ENCODE measurements at regions not wholly inside any gene's neighbourhood (a gene's known extent, or its start where the extent isn't known, plus 50 kb on each side); places are given as distances from the start of the nearest gene placed in this dataset.

DNA sequence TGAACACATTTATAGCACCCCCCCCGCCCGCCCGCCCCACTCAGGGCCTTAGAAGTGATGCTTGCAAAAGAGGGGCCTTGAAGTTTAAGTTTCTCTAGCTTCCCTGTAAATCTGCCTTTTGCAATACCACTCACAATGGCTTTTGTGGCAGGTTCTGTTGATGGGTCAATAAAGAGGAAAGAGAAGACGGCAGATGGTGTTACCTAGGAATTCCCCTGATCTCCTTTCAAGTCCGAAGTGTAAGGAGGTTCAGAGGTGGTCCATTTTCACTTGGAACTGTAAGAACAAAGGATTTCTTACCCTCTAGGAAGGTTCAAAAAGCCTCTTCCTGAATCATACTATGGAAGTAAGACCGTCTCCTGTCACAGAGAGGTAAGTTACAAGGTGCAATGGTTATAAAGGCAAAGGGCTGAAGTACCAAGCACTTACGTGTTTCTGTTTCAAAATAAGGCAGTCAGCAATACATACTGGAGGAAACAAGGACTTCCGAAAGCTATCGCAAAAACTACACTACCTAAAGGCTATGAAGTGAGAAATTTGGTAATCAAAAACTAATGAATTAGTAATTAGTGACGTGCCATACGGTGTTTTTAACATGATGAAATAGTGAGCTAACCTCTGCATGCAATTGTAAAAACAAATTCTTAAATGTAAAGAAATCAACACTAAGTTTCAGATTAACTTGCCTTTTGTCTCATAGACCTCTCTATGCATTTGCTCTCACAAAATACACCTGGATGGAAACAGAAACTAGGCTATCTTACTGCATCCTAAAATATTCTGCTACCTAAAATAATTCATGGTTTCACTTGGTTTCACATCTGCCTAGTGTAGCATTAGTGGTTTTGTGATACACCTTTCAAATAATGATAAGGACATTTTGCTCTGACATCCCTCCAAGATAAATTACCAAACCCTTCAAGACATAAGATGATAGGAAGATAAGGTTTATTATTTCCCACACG, 589.4 kb upstream of the FAM174A start:
- in situ Hi-C loops (cut with HindIII; ENCODE audit: low sequenced_read_pairs): no loop called here

DNA sequence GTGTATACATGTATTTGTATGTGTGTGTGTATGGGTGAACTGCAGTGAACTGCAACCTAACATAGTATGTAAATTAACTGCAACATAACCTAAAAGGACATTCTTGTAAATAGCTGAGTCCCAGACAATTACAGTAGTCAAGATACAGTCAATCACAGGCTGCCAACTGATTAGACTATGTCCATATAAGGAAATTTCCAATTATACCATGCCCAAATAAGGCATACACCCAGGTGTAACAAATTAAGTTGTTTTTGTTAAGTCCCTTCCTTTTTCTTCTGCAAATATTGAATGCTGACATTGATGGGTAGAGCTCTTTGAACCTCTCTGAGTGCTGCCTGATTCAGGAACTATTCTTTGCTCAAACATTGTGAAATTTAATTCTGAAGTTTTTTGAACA, 594.6 kb upstream of the FAM174A start:
- no peak for DNase-seq (ENCODE audit: low spot score)
- in situ Hi-C loops (cut with HindIII; ENCODE audit: low sequenced_read_pairs): no loop called here

More for the DNA sequence above, 589.4 kb upstream of the FAM174A start:
- DNase-seq (ENCODE audit: low spot score): no peak

DNA sequence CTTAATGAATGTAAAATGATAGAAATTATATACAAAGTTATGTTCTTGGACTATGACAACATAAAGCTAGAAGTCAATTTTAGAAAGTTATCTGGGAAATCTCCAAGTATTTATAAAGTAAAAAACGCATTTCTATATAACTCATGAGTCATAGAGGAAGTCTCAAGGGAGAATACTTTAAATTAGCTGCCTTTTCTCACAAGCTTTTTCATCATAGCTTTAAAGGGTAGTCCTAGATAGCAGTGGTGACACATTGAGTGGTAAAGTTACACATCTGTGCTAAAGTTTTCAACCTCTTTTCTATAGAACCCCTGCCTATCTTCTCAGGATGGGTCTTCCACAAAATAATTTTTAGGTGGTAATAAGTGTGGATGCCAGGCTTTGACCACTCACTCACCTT, 598.3 kb upstream of the FAM174A start:
- in situ Hi-C loops (cut with HindIII; ENCODE audit: low sequenced_read_pairs): no loop called here
- no peak for DNase-seq (ENCODE audit: low spot score)

DNA sequence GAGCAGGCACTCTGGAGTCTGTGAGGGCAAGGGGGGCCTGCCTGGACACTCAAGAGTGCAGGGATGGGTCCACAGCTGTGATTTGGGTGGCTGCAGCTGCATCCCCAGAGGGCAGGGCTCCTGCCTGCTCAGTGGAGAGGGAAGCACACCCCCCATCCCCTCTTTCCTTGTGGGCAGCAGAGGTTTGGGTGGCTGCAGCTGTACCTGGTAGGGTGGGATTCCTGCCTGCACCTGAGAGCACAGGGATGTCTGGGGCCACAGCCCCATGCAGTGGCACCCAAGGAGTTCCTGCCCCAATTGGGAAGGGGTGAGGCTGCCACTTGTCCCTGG, 605.4 kb upstream of the FAM174A start:
- DNase-seq (ENCODE audit: low spot score): no peak

DNA sequence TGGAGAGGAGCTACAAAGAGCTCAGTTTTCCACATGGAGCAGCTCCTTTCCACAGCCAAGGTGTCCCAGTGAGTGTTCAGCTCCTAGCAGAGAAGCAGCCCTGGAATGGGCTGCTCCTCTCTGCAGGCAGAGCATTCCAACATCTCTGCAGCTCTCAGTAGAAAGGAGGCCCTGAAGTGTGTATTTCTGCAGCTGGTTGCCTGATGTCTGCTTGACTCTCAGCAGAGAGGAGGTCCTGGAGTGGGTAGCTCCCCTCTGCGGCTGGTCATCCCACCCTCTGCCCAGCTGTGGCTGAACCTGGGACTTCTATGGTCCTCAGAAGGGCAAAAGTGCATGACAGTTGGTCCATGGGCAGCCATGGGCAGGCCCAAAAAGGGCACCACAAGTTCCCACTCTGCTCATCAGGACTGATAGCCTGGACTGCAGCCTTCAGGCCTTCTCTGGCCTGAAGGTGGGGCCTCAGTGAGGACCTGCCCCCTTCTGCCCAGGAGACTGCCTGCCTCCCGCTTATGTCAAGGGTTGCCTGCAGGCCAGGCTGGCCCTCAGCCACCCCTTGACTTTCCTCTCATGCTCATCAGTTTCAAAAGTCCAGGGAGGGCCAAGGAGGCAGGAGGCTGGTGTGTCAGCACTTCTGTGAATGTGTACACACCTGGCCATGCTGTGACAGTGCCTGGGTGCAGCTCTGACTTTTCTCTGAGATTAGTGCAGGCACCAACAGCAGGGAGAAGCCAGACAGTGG, 605.9 kb upstream of the FAM174A start:
- no peak for DNase-seq (ENCODE audit: low spot score)
- in situ Hi-C loops (cut with HindIII; ENCODE audit: low sequenced_read_pairs): no loop called here

More for the DNA sequence above, 605.4 kb upstream of the FAM174A start:
- in situ Hi-C loops (cut with HindIII; ENCODE audit: low sequenced_read_pairs): no loop called here

DNA sequence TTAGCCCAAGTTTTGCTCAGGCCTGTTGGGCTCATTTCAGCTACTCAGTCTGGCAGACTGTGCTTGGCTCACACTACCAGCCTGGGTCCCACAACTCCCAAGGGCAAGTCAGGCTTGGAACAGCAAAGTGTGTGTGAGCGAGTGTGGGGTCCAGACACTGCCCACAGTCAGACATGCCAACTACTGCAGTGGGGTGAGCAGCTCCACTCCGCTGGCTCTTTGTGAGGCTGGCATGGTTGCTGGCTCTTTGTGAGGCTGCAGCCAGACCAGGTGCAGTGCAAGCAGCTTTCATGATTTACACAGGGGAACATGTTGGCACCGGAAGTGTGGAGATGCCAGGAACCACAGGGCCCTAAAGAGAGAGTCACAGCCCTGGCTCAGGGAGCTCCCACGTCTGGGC, 606.7 kb upstream of the FAM174A start:
- in situ Hi-C loops (cut with HindIII; ENCODE audit: low sequenced_read_pairs): no loop called here
- DNase-seq (ENCODE audit: low spot score): no peak

DNA sequence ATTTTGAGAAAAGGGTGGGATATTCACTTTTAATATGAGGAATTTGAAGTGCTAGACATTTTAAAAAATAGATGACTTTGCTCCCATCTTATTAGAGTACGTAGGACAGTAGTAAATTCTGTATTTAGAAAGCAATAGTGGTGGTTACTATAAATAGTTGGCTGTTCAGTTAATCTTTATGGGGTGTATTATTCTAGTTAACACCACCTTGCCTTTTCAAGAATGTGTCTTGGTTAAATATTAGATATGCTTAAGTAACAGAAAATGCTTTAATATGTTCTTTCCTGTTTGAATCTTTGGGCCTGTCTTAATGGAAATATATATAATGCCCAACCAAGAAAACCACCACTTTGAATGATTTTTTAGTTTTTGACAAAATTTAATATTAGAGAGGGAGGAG, 608.7 kb upstream of the FAM174A start:
- no peak for DNase-seq (ENCODE audit: low spot score)

DNA sequence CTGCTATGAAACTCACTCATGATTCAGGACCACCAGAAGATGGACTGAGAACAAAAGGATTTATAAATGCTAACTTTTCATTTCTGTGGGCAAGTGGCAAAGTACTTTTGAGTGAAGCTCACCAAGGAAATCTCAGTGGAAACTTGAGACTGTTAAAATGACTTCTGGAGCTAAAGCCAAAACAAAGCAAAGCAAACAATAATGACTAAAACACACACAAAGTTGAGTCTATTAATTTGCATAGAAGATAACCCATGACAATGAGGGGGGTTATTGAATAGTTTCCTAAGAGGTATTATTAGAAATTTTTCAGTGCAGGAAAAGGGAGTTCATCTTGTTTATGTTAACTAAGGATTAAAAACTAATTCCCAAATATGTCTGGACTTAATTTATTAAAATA, 612.8 kb upstream of the FAM174A start:
- no peak for DNase-seq (ENCODE audit: low spot score)
- in situ Hi-C loops (cut with HindIII; ENCODE audit: low sequenced_read_pairs): no loop called here

More for the DNA sequence above, 608.7 kb upstream of the FAM174A start:
- in situ Hi-C loops (cut with HindIII; ENCODE audit: low sequenced_read_pairs): no loop called here

DNA sequence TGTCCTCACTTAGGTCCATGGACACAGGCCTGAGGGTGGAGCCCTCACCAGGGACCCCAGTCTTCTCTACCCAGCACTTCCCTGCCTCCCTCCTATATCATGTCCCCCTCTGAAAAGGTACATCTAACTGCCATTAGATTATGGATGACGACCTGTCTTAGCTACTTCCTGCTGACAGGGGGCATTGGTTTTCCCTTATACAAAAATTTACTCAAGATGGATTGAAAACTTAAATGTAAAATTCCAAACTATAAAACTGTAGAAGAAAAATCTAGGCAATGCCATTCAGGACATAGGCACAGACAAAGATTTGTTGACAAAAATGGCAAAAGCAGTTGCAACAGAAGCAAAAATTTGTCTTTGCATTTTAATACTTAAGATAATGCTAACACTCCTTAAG, 623.2 kb upstream of the FAM174A start:
- DNase-seq (ENCODE audit: low spot score): no peak
- in situ Hi-C loops (cut with HindIII; ENCODE audit: low sequenced_read_pairs): no loop called here

DNA sequence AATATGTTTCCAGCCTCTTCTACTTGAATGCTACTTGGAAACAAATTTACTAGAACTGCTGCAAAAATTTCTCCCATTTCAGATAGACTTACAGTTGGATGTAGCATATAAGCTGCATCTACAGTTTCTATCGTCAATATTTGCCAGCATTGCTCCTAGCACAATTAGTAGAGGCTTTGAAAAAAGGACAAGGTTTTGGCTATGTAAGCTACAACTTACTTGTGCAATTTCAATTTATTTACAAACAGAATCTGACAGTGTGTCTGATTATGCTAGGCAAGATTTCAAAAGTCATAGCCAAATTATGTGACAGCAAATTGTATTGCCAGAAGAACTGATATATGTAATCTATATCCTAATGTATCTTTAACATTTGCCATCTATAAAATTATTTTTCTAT, 628.4 kb upstream of the FAM174A start:
- in situ Hi-C loops (cut with HindIII; ENCODE audit: low sequenced_read_pairs): no loop called here
- no peak for DNase-seq (ENCODE audit: low spot score)

DNA sequence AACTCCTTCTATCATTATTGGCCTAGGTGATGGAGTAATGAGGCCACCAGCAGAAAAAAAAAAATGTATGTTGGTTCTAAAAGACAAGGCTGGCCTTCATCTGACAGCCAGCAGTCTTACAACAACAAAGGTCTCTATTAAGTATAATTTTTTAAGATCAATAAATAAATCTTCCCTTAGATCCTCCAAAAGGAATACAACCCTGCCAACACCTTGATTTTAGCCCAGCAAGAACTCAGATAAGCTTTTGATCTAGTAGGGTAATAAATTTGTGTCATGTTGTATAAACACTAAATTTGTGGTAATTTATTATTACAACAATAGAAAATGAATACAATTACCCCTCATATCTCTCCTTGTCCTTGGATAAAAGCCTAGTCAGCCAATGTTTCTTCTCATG, 633.2 kb upstream of the FAM174A start:
- in situ Hi-C loops (cut with HindIII; ENCODE audit: low sequenced_read_pairs): no loop called here
- no peak for DNase-seq (ENCODE audit: low spot score)

DNA sequence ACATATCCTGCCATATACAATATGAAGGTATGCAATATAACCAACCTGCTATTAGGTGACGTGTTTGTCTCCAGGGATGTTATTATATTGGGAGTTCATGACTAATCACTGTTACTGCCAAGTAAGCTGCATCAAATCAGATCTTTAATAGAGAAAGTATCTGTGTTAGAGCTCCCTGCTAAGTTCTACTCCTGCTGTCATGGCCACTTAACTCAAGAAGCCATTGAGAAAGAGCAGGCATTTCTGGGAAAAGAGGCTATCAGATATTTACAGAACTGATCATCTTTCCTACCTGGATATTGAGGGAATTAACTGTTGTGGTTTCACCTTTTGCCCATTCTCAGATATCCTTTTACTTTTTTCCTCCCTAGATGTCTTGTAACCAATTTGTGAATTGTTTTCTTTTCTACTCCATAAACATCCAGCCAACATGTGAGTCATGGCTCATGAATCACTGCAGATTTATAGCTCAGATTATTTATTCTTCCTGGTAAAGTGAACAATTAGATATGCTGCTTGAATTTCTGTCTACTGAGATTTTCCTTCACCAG, 634.8 kb upstream of the FAM174A start:
- in situ Hi-C loops (cut with HindIII; ENCODE audit: low sequenced_read_pairs): no loop called here
- DNase-seq (ENCODE audit: low spot score): no peak

DNA sequence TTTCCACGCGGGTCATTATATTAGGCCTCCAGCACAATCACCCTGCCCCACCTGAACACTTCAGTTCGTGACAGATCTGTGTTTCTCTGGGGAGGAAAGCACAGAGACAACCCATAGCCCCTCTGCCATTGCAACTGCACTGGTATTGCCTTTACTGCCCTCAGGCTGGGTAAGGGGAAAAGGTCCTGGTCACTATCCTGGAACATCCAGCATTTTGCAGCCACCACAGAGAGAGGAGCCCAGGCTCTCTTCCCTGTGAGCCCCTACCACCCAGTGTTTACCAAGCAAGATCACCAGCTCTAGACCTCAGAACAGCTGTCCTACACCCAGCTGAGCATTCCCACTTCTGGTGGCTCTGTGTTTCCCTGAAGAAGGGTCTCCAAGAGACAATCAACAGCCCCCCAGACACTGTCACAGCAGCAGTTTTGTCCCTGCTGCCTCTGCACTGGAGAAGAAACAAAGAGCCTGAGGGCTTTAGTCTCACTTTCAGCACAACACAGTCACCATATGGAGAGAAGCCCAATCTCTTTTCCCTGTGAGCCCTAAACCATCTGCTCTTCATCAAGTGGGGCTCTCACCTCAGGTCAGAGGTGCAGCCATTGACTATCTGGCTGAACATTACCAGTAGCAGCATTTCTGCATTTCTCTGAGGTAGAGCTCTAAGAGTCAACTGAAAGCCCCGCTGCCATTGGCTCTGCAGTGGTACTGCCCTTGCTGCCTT, 655.2 kb upstream of the FAM174A start:
- no peak for DNase-seq (ENCODE audit: low spot score)
- in situ Hi-C loops (cut with HindIII; ENCODE audit: low sequenced_read_pairs): no loop called here

DNA sequence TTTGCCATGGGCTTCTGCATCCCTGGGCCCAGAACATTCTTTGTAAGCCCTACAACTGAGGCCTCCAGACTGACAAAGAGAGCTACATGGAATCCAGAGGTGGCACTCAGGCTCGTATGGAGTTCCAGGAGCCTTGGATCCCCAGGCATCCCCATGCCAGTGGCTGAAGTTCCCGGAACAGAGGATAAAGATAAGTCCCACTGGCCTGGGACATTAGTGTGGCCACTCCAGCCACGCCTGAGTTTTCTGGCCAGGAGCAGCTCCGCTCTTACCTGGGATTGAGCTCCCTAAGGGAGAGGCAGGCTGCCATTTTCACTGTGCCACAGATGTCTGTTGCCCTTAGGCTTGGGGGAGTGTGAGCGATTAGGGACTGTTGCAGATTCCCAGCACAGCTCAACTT, 656.3 kb upstream of the FAM174A start:
- in situ Hi-C loops (cut with HindIII; ENCODE audit: low sequenced_read_pairs): no loop called here
- DNase-seq (ENCODE audit: low spot score): no peak

DNA sequence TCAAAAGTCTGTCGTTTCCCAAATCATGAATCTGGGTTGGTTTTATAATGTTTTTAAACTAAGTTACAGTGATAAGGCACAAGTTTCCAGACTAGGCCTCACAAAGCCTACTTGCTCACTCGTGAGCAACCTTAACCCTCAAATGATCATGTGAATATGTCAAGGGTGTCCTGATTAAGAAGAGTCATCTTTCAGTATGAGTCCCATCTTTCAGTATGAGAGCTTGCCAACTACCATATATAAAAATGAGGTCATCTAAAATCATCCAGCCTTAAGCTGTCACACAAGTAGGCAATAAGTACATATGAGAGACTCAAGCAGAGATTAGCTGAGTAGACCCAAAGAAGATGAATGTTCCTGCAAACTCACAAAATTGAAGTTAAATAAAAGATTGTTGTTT, 668.4 kb upstream of the FAM174A start:
- no peak for DNase-seq (ENCODE audit: low spot score)
- in situ Hi-C loops (cut with HindIII; ENCODE audit: low sequenced_read_pairs): no loop called here

DNA sequence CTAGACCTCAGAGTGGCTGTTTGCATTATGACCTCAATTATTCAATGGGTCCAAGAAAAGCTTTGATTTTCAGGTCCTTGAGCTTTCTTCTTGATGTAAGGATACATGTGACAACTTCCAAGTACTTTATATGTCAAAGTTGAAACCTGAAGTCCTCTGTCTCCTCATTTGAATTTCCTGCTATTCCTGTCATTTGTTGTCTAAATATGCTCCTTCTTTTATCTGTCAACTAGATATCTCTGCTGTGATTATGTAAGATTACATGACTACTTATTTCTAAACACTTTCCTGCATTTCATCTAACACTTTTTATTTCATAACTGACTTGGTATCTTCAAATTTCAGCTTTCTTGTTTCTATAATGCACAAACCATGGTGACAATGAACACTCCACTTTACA, 670.0 kb upstream of the FAM174A start:
- in situ Hi-C loops (cut with HindIII; ENCODE audit: low sequenced_read_pairs): no loop called here
- no peak for DNase-seq (ENCODE audit: low spot score)

DNA sequence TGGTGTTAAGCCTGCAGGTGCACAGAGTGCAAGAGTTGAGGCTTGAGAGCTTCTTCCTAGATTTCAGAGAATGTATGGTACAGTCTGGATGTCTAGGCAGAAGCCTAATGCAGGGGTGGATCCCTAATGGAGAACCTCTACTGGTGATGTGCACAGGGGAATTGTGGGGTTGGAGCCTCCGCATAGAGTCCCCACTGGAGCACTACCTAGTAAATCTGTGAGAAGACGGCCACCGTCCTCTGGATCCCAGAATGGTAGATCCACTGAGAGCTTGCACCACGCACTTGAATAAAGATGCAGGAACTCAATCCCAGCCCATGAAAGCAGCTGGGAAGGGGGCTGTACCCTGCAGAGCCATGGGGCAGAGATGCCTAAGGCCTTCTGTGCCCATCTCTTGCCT, 699.4 kb upstream of the FAM174A start:
- in situ Hi-C loops (cut with HindIII; ENCODE audit: low sequenced_read_pairs): no loop called here
- DNase-seq (ENCODE audit: low spot score): no peak

DNA sequence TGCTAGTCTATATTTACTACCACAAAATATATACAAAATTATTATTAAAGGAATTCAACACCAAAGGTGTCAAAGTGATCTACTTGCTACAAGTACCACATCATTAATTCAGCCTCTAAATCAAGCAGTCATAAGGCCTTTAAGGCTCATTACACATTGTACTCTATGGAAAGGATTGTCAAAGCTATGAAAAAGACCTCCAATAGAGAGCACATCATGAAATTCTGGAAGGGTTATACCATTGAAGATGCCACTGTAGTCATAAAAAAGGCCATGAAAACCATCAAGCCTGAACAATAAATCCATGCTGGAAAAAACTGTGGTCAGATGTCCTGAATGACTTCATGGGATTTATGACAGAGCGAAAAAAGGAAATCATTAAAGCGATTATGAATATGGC, 708.0 kb upstream of the FAM174A start:
- in situ Hi-C loops (cut with HindIII; ENCODE audit: low sequenced_read_pairs): no loop called here

DNA sequence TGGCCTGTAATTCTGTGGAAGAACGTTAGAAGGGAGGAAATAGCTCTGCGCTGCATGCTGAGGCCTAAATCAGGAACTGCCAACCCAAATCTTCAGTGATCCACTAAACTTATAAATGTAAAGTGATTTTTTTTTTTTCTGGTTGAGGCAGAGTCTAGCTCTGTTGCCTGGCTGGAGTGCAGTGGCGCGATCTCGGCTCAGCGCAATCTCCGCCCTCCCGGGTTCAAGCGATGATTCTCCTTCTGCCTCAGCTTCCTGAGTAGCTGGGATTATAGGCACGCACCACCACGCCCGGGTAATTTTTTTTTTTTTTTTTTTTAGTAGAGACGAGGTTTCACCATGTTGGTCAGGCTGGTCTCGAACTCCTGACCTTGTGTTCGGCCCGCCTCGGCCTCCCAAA, 717.4 kb upstream of the FAM174A start:
- in situ Hi-C loops (cut with HindIII; ENCODE audit: low sequenced_read_pairs): no loop called here
- no peak for DNase-seq (ENCODE audit: low spot score)

More for the DNA sequence above, 708.0 kb upstream of the FAM174A start:
- DNase-seq (ENCODE audit: low spot score): no peak

All from G401 (cell line).